Mucosa of descending colon (tissue), 3 donors: ENCODE measurements at regions not wholly inside any gene's neighbourhood (a gene's known extent, or its start where the extent isn't known, plus 50 kb on each side); places are given as distances from the start of the nearest gene placed in this dataset.

ENCODE experiments used
- ATAC-seq: fragments of 200-7000 bp; cut with Tn5 transposase; one replicate; pipeline ENCODE4 v1.9.1; 2020; ENCODE audit warnings: mild to moderate bottlenecking, moderate library complexity
- DNase-seq, 3 donors: peaks; one replicate each; pipeline ENCODE4 v3.0.0-alpha.2; 2020
- H3K36me3 ChIP-seq: fragments of 200-600 bp; one replicate; pipeline ENCODE4 v1.8.0; 2021; ENCODE audit warnings: low read depth, mild to moderate bottlenecking
- H3K4me1 ChIP-seq: fragments of 200-600 bp; one replicate; pipeline ENCODE4 v1.8.0; 2021; ENCODE audit warnings: low read depth, mild to moderate bottlenecking
- H3K4me3 ChIP-seq: fragments of 200-600 bp; one replicate; pipeline ENCODE4 v1.8.0; 2021; ENCODE audit warnings: mild to moderate bottlenecking
- H3K9me3 ChIP-seq: fragments of 200-600 bp; one replicate; pipeline ENCODE4 v1.8.0; 2021; ENCODE audit warnings: mild to moderate bottlenecking
- CTCF ChIP-seq: fragments of 200-600 bp; IDR thresholded peaks from one replicate; pipeline ENCODE4 v1.8.0; 2022; ENCODE audit warnings: antibody characterized with exemption, mild to moderate bottlenecking
- intact Hi-C, 2 donors: fragments of 100-400 bp; cut with DNase I in 1 of 2; cut with micrococcal nuclease in 1 of 2; formaldehyde crosslinking; loops; one replicate each; pipeline versions ENCODE4 v1.11.0 to v1.11.1; 2022; cut with DNase I, micrococcal nuclease
- donor health status: DM: no; HTN: no; CAD: no; lungs with moderate emphysema.
- donor health status: DM: no; HTN: no; CAD: no.
- donor health status: DM: no; HTN: yes; CAD: no.

GRCh38 chr2:128534688-128535392 is 216.2 kb upstream of the HS6ST1 start:
- DNase-seq (no peak), ATAC-seq (no peak)
- intact Hi-C loops, result no loop called here
- H3K4me1 ChIP-seq, result no peaks in the 10 kb centered on the region
- TF ChIP-seq CTCF, result no peak
- H3K4me3 ChIP-seq, result no peak overlapping the region
- H3K36me3 ChIP-seq, result no peaks in the 10 kb centered on the region
- H3K9me3 ChIP-seq, result no peaks in the 10 kb centered on the region

DNA sequence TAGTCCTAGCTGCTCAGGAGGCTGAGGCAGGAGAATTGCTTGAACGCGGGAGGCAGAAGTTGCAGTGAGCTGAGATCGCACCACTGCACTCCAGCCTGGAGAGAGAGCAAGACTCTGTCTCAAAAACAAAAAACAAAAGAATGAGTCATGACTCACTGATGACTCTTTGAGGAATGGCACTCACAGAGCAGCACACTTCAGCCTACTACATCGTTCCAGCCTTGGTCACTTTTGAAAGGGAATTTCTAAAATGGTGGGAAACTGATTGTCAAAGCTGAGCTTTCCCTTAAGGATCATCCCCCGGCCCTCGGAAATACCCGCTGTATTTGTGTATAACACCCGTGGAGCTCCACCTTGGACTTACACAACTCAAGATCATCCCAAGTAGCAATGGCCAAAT is 217.3 kb upstream of the HS6ST1 start:
- Histone ChIP-seq H3K9me3 (no peaks in the 10 kb centered on the region), H3K36me3 (no peaks in the 10 kb centered on the region), H3K4me1 (no peaks in the 10 kb centered on the region), H3K4me3 (no peak overlapping the region)
- ATAC-seq (no peak), DNase-seq (no peak)
- intact Hi-C loops, result no loop called here
- TF ChIP-seq CTCF, result no peak

DNA sequence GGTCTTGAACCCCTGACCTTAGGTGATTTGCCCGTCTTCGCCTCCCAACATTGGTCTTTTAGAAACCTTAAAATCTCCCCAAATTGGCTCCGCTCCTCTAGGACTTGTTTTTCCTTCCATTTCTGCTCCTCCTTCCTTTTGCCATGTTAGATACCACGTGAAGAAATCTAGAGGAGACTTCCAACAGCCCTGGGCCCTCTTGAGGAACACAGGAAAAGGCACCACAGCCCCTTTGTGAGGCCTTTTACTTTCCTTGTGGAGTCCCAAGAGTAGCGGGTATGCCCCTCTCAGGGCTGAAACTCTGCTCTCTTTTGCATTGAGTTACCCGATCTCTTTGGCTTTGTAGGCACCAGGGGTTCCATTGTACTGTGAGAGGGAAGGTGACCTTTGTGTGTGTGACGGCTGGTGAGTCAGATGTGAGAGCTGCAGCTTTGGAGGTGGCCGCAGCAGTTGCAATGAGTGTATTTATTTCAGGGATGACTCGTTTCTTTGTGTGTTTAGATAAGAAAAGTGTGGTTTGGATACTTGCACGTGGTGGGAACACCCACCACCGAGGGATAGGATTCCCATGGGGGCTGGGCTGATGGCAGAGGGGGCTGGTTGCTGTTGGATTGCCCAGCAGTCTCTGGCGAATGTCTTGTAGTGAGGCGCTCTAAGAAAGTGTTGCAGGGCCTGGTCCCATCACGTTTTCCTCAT is 218.4 kb upstream of the HS6ST1 start:
- DNase-seq, result no peak
- no peaks in the 10 kb centered on the region for H3K36me3 ChIP-seq
- no peak for ATAC-seq
- no peaks in the 10 kb centered on the region for H3K9me3 ChIP-seq
- H3K4me3 ChIP-seq, result no peak overlapping the region
- intact Hi-C loops, result no loop called here
- H3K4me1 ChIP-seq, result no peaks in the 10 kb centered on the region
- no peak for TF ChIP-seq CTCF

DNA sequence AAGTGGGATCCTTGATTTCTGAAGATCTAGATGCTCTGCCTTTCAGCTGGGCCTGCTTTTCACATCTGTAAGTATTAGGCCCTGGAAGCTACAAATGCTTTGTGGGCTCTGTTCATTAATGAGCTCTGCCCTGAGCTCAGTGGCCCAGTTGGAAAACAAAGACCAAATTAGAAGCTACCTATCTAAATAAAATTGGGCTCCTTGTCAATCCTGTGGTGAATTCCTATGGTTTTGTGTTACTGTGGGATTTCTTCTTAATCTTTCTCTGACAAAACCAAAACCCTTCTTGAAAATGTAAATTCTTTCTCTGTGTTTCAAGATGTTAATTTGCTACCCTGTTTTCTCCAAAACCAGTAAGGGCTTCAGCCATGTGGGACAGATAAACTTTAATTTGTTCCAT is 219.0 kb upstream of the HS6ST1 start:
- ATAC-seq (no peak), DNase-seq (no peak)
- H3K9me3 ChIP-seq, result no peaks in the 10 kb centered on the region
- no peak overlapping the region for H3K4me3 ChIP-seq
- intact Hi-C loops, result no loop called here
- no peaks in the 10 kb centered on the region for H3K36me3 ChIP-seq
- H3K4me1 ChIP-seq, result no peaks in the 10 kb centered on the region
- no peak for TF ChIP-seq CTCF

- ATAC-seq (no peak), DNase-seq (no peak)
- no peak overlapping the region for H3K4me3 ChIP-seq
- no peaks in the 10 kb centered on the region for H3K4me1 ChIP-seq
- intact Hi-C loops, result no loop called here
- no peaks in the 10 kb centered on the region for H3K36me3 ChIP-seq
- TF ChIP-seq CTCF, result no peak
- H3K9me3 ChIP-seq, result no peaks in the 10 kb centered on the region
Observed at GRCh38 chr2:128538396-128538795, 219.7 kb upstream of the HS6ST1 start.
